DND-41 (cell line): ENCODE measurements at regions not wholly inside any gene's neighbourhood (a gene's known extent, or its start where the extent isn't known, plus 50 kb on each side); places are given as distances from the start of the nearest gene placed in this dataset.

Experiments
- ATAC-seq: fragments of 200-7000 bp; cut with Tn5 transposase; 3 replicates; pipeline ENCODE4 v1.9.1; 2021; ENCODE audit warnings: low read depth; ENCODE audit not compliant: insufficient read depth
- DNase-seq: peaks from one replicate; pipeline ENCODE4 v3.0.0-alpha.2; 2020
- H2AFZ ChIP-seq: 2 replicates; pipeline ENCODE4 v1.6.0; 2012; ENCODE audit warnings: low read depth, low read length
- H3K27ac ChIP-seq: 2 replicates; pipeline ENCODE4 v1.5.1; 2012; ENCODE audit warnings: low read length, inconsistent platforms
- H3K27me3 ChIP-seq: fragments of 200-600 bp; sonication (generic); 2 replicates; pipeline ENCODE4 v1.6.0; 2012; ENCODE audit warnings: low read length, mild to moderate bottlenecking, inconsistent platforms; ENCODE audit not compliant: insufficient read depth, poor library complexity
- H3K36me3 ChIP-seq: 2 replicates; pipeline ENCODE4 v1.5.1; 2012; ENCODE audit warnings: low read length, inconsistent platforms; ENCODE audit not compliant: insufficient read depth
- H3K4me1 ChIP-seq: 2 replicates; pipeline ENCODE4 v1.5.1; 2012; ENCODE audit warnings: mild to moderate bottlenecking, low read length; ENCODE audit not compliant: insufficient read depth
- H3K4me2 ChIP-seq: 2 replicates; pipeline ENCODE4 v1.6.0; 2012; ENCODE audit warnings: mild to moderate bottlenecking, moderate library complexity, low read length, inconsistent platforms; ENCODE audit not compliant: insufficient read depth
- H3K4me3 ChIP-seq, 2 experiments: fragments of 200-600 bp in 1 of 2; shearing (Covaris generic) in 1 of 2; 2 replicates each; pipeline ENCODE4 v1.5.1; 2012 to 2016; ENCODE audit warnings: inconsistent platforms in 2 of 2, low read length in 2 of 2, mild to moderate bottlenecking in 2 of 2, low read depth in 1 of 2, moderate library complexity in 1 of 2
- H3K79me2 ChIP-seq: 2 replicates; pipeline ENCODE4 v1.6.0; 2012; ENCODE audit warnings: low read length, inconsistent platforms; ENCODE audit not compliant: insufficient read depth
- H3K9ac ChIP-seq: 2 replicates; pipeline ENCODE4 v1.6.0; 2012; ENCODE audit warnings: low read depth, mild to moderate bottlenecking, inconsistent platforms, low read length, moderate library complexity
- H3K9me3 ChIP-seq: 2 replicates; pipeline ENCODE4 v1.5.1; 2012; ENCODE audit warnings: low read length, moderate library complexity, mild to moderate bottlenecking, inconsistent platforms; ENCODE audit not compliant: insufficient read depth, severe bottlenecking
- H4K20me1 ChIP-seq: 2 replicates; pipeline ENCODE4 v1.6.0; 2012; ENCODE audit warnings: low read length; ENCODE audit not compliant: insufficient read depth
- CTCF ChIP-seq: IDR thresholded peaks from 2 replicates; pipeline ENCODE4 v1.5.1; 2012; ENCODE audit warnings: borderline replicate concordance, low read length, moderate library complexity, mild to moderate bottlenecking; ENCODE audit not compliant: poor library complexity, severe bottlenecking; ENCODE audit errors: extremely low read depth
- EZH2 ChIP-seq: IDR thresholded peaks from 3 replicates; pipeline ENCODE4 v1.6.1; 2012; ENCODE audit warnings: borderline replicate concordance, low read depth, mild to moderate bottlenecking, moderate library complexity, low read length, inconsistent platforms; ENCODE audit not compliant: severe bottlenecking

- H3K27me3 ChIP-seq, result no peaks in the 10 kb centered on the region
- no peaks in the 10 kb centered on the region for H3K36me3 ChIP-seq
- H4K20me1 ChIP-seq, result no peaks in the 10 kb centered on the region
- H3K9me3 ChIP-seq, result no peaks in the 10 kb centered on the region
- H3K4me3 ChIP-seq, result no peak overlapping the region
- H3K4me1 ChIP-seq, result no peaks in the 10 kb centered on the region
- no peak overlapping the region for H3K9ac ChIP-seq
- ATAC-seq, result no peak
- H3K4me2 ChIP-seq, result no peak overlapping the region
- H3K79me2 ChIP-seq, result no peaks in the 10 kb centered on the region
- no peak overlapping the region for H2AFZ ChIP-seq
- H3K27ac ChIP-seq, result no peak overlapping the region
- no peak for DNase-seq
- TF ChIP-seq CTCF, result no peak
- TF ChIP-seq EZH2, result no peak
Measured at GRCh38 chr6:145261758-145262157, 473.6 kb downstream of the EPM2A start.

GRCh38 chr6:145262771-145263170 is 472.5 kb downstream of the EPM2A start:
- Histone ChIP-seq H3K27ac (no peak overlapping the region), H4K20me1 (no peaks in the 10 kb centered on the region), H3K9me3 (no peaks in the 10 kb centered on the region), H3K4me2 (no peak overlapping the region), H2AFZ (no peak overlapping the region), H3K36me3 (no peaks in the 10 kb centered on the region), H3K27me3 (no peaks in the 10 kb centered on the region), H3K9ac (no peak overlapping the region), H3K4me3 (no peak overlapping the region), H3K4me1 (no peaks in the 10 kb centered on the region), H3K79me2 (no peaks in the 10 kb centered on the region)
- ATAC-seq (no peak), DNase-seq (no peak)
- TF ChIP-seq EZH2 (no peak), CTCF (no peak)

- no peak overlapping the region for H2AFZ ChIP-seq
- no peaks in the 10 kb centered on the region for H3K4me1 ChIP-seq
- H3K27ac ChIP-seq, result no peak overlapping the region
- DNase-seq (no peak), ATAC-seq (no peak)
- H3K4me3 ChIP-seq, result no peak overlapping the region
- no peak overlapping the region for H3K9ac ChIP-seq
- H3K27me3 ChIP-seq, result no peaks in the 10 kb centered on the region
- TF ChIP-seq CTCF, result no peak
- no peak for TF ChIP-seq EZH2
- H4K20me1 ChIP-seq, result no peaks in the 10 kb centered on the region
- H3K4me2 ChIP-seq, result no peak overlapping the region
- H3K9me3 ChIP-seq, result no peaks in the 10 kb centered on the region
- no peaks in the 10 kb centered on the region for H3K79me2 ChIP-seq
- no peaks in the 10 kb centered on the region for H3K36me3 ChIP-seq
Measured at GRCh38 chr6:145263778-145264211, 471.5 kb downstream of the EPM2A start.

- Histone ChIP-seq H3K4me1 (no peaks in the 10 kb centered on the region), H2AFZ (no peak overlapping the region), H3K27me3 (no peaks in the 10 kb centered on the region), H3K27ac (no peak overlapping the region), H4K20me1 (no peaks in the 10 kb centered on the region), H3K79me2 (no peaks in the 10 kb centered on the region), H3K9me3 (no peaks in the 10 kb centered on the region), H3K36me3 (no peaks in the 10 kb centered on the region), H3K4me2 (no peak overlapping the region), H3K4me3 (no peak overlapping the region), H3K9ac (no peak overlapping the region)
- ATAC-seq (no peak), DNase-seq (no peak)
- no peak for TF ChIP-seq EZH2
Measured at GRCh38 chr6:145266432-145267075, 468.8 kb downstream of the EPM2A start.
